ENCODE measurements at regions not wholly inside any gene's neighbourhood (a gene's known extent, or its start where the extent isn't known, plus 50 kb on each side); places are given as distances from the start of the nearest gene placed in this dataset.

DNA sequence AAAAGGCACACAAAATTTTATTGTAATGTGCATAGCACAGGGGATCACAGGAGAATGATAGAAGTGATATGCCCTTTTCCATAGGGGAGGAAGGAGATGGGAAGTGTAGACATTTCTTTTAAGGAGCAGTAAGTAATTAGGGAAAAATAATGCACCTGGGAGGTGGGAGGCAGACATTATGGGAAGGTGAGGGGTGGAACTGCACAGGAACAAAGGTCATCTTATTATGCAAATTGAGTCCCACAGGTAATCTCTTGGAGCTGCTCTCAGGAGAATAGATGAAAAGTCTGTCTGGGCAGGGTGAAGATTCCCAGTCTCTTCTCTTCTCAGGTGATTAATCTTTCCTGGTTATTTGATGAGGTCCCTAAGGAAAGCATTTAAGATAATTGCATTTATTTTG lies 331.5 kb downstream of the ENC1 start:
- Histone ChIP-seq H3K4me2 (ENCODE audit: insufficient read depth, low read length) (no peak overlapping the region), H3K9me3 (replicated peaks; ENCODE audit: control insufficient read depth, insufficient read depth, low read length) (no peaks in the 10 kb centered on the region), H3K4me3 (replicated peaks in 1 of 3; ENCODE audit: insufficient read depth in 1 of 3, low read depth in 1 of 3, low read length in 3 of 3) (no peak overlapping the region), H3K27ac (ENCODE audit: insufficient read depth, low read depth, low read length) (no peak overlapping the region), H3K4me1 (ENCODE audit: control insufficient read depth, extremely low read depth, insufficient read depth, low read length) (no peaks in the 10 kb centered on the region), H3K9ac (replicated peaks; ENCODE audit: extremely low read depth, insufficient read depth, low read length) (no peak overlapping the region), H3K36me3 (ENCODE audit: control insufficient read depth in 2 of 2, extremely low read depth in 1 of 2, insufficient read depth in 2 of 2, low read length in 2 of 2) (no peaks in the 10 kb centered on the region), H3K9me1 (replicated peaks; ENCODE audit: control insufficient read depth, extremely low read depth, insufficient read depth, low read length) (no peaks in the 10 kb centered on the region), H3K27me3 (ENCODE audit: control insufficient read depth in 2 of 2, insufficient read depth in 2 of 2, low read length in 2 of 2) (peaks cover 0 to 4% of the 10 kb centered on the region in 2 experiments), H4K20me1 (replicated peaks; ENCODE audit: control insufficient read depth, extremely low read depth, insufficient read depth, low read length) (no peaks in the 10 kb centered on the region), H2AFZ (ENCODE audit: low read depth, low read length) (no peak overlapping the region), H3K79me2 (ENCODE audit: control insufficient read depth, insufficient read depth, low read length) (no peaks in the 10 kb centered on the region)
- no TSS peak for BruUV-seq (replicated peaks)
- CTCF ChIA-PET, result no interaction called here
- dilution Hi-C loops (cut with MboI; ENCODE audit: extremely low pct_ligation_motif_present, low sequenced_read_pairs) (no loop called here), intact Hi-C loops (cut with micrococcal nuclease) (no loop called here)
- POLR2A ChIA-PET, result no interaction called here
- FAIRE-seq, result no peak
- TF ChIP-seq, protein P1, sequence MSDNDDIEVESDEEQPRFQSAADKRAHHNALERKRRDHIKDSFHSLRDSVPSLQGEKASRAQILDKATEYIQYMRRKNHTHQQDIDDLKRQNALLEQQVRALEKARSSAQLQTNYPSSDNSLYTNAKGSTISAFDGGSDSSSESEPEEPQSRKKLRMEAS (IDR thresholded peaks at IDR 0.05; ENCODE audit: insufficient read depth, insufficient read length), result no peak
- TF ChIP-seq POLR2AphosphoS5 (IDR thresholded peaks at IDR 0.05; ENCODE audit: insufficient read depth, low read depth, low read length), result no peak
- TF ChIP-seq, protein P2, sequence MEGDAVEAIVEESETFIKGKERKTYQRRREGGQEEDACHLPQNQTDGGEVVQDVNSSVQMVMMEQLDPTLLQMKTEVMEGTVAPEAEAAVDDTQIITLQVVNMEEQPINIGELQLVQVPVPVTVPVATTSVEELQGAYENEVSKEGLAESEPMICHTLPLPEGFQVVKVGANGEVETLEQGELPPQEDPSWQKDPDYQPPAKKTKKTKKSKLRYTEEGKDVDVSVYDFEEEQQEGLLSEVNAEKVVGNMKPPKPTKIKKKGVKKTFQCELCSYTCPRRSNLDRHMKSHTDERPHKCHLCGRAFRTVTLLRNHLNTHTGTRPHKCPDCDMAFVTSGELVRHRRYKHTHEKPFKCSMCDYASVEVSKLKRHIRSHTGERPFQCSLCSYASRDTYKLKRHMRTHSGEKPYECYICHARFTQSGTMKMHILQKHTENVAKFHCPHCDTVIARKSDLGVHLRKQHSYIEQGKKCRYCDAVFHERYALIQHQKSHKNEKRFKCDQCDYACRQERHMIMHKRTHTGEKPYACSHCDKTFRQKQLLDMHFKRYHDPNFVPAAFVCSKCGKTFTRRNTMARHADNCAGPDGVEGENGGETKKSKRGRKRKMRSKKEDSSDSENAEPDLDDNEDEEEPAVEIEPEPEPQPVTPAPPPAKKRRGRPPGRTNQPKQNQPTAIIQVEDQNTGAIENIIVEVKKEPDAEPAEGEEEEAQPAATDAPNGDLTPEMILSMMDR (IDR thresholded peaks at IDR 0.05; ENCODE audit: extremely low read depth in 1 of 2, insufficient read depth in 1 of 2, low read depth in 1 of 2, low read length in 2 of 2), result no peak
- TF ChIP-seq GATA2 (IDR thresholded peaks at IDR 0.05; ENCODE audit: insufficient read depth, insufficient read length, low read depth, low read length), result no peak
- no peak for TF ChIP-seq POLR2A (IDR thresholded peaks at IDR 0.05; ENCODE audit: low read depth, low read length)
- TF ChIP-seq MYC (IDR thresholded peaks at IDR 0.05; ENCODE audit: low read depth, low read length), result no peak
- no peak for TF ChIP-seq EZH2 (IDR thresholded peaks at IDR 0.05; ENCODE audit: borderline replicate concordance, low read depth, low read length, severe bottlenecking)
- TF ChIP-seq FOS (IDR thresholded peaks at IDR 0.05; ENCODE audit: borderline replicate concordance, insufficient read depth, low read length), result no peak
- no peak for TF ChIP-seq JUN (IDR thresholded peaks at IDR 0.05; ENCODE audit: borderline replicate concordance, insufficient read depth, insufficient read length, low read depth)
- no peak for DNase-seq (ENCODE audit: low read depth, low spot score)

Data from endothelial cell of umbilical vein (primary cell).